IPS-18a (cell line): ENCODE measurements at regions not wholly inside any gene's neighbourhood (a gene's known extent, or its start where the extent isn't known, plus 50 kb on each side); places are given as distances from the start of the nearest gene placed in this dataset.

ENCODE experiments used
- H3K27ac ChIP-seq: one replicate; pipeline ENCODE4 v1.5.1; 2013; ENCODE audit warnings: low read length
- H3K27me3 ChIP-seq: one replicate; pipeline ENCODE4 v1.6.1; 2013; ENCODE audit warnings: mild to moderate bottlenecking, low read length; ENCODE audit not compliant: control insufficient read depth, insufficient read depth
- H3K36me3 ChIP-seq: one replicate; pipeline ENCODE4 v1.6.1; 2013; ENCODE audit warnings: low read depth, low read length; ENCODE audit not compliant: control insufficient read depth
- H3K4me1 ChIP-seq: one replicate; pipeline ENCODE4 v1.6.1; 2013; ENCODE audit warnings: low read depth, low read length; ENCODE audit not compliant: control insufficient read depth
- H3K4me3 ChIP-seq: one replicate; pipeline ENCODE4 v1.5.1; 2013; ENCODE audit warnings: low read length
- H3K9ac ChIP-seq: one replicate; pipeline ENCODE4 v1.6.1; 2013; ENCODE audit warnings: mild to moderate bottlenecking, low read length, moderate library complexity
- H3K9me3 ChIP-seq: one replicate; pipeline ENCODE4 v1.6.1; 2013; ENCODE audit warnings: low read depth, low read length; ENCODE audit not compliant: control insufficient read depth

GRCh38 chr3:177827511-177828207 lies 630.4 kb upstream of the TBL1XR1 start:
- Histone ChIP-seq H3K9ac (no peak overlapping the region), H3K4me3 (no peak overlapping the region), H3K27me3 (no peaks in the 10 kb centered on the region), H3K9me3 (no peaks in the 10 kb centered on the region), H3K27ac (no peak overlapping the region), H3K4me1 (peaks cover 4% of the 10 kb centered on the region), H3K36me3 (no peaks in the 10 kb centered on the region)

GRCh38 chr3:177828208-177828565 lies 630.9 kb upstream of the TBL1XR1 start:
- no peak overlapping the region for H3K27ac ChIP-seq
- no peaks in the 10 kb centered on the region for H3K9me3 ChIP-seq
- H3K4me3 ChIP-seq: no peak overlapping the region
- H3K4me1 ChIP-seq: peaks cover 4% of the 10 kb centered on the region
- H3K36me3 ChIP-seq: no peaks in the 10 kb centered on the region
- no peaks in the 10 kb centered on the region for H3K27me3 ChIP-seq
- no peak overlapping the region for H3K9ac ChIP-seq

- H3K4me3 ChIP-seq: no peak overlapping the region
- no peaks in the 10 kb centered on the region for H3K36me3 ChIP-seq
- no peaks in the 10 kb centered on the region for H3K9me3 ChIP-seq
- no peak overlapping the region for H3K27ac ChIP-seq
- H3K4me1 ChIP-seq: no peaks in the 10 kb centered on the region
- no peaks in the 10 kb centered on the region for H3K27me3 ChIP-seq
- H3K9ac ChIP-seq: no peak overlapping the region
Measured at GRCh38 chr3:177830411-177830849, 633.1 kb upstream of the TBL1XR1 start.

GRCh38 chr3:177831361-177831760 lies 634.1 kb upstream of the TBL1XR1 start:
- Histone ChIP-seq H3K36me3 (no peaks in the 10 kb centered on the region), H3K4me1 (no peaks in the 10 kb centered on the region), H3K9me3 (no peaks in the 10 kb centered on the region), H3K27me3 (no peaks in the 10 kb centered on the region), H3K4me3 (no peak overlapping the region), H3K9ac (no peak overlapping the region), H3K27ac (no peak overlapping the region)

- Histone ChIP-seq H3K4me1 (no peaks in the 10 kb centered on the region), H3K27me3 (no peaks in the 10 kb centered on the region), H3K4me3 (no peak overlapping the region), H3K27ac (no peak overlapping the region), H3K9me3 (no peaks in the 10 kb centered on the region), H3K9ac (no peak overlapping the region), H3K36me3 (no peaks in the 10 kb centered on the region)
Measured at GRCh38 chr3:177832880-177833279, 635.6 kb upstream of the TBL1XR1 start.

GRCh38 chr3:177833332-177833731 lies 636.0 kb upstream of the TBL1XR1 start:
- Histone ChIP-seq H3K36me3 (no peaks in the 10 kb centered on the region), H3K9me3 (no peaks in the 10 kb centered on the region), H3K9ac (no peak overlapping the region), H3K4me3 (no peak overlapping the region), H3K27me3 (no peaks in the 10 kb centered on the region), H3K4me1 (no peaks in the 10 kb centered on the region), H3K27ac (no peak overlapping the region)

DNA sequence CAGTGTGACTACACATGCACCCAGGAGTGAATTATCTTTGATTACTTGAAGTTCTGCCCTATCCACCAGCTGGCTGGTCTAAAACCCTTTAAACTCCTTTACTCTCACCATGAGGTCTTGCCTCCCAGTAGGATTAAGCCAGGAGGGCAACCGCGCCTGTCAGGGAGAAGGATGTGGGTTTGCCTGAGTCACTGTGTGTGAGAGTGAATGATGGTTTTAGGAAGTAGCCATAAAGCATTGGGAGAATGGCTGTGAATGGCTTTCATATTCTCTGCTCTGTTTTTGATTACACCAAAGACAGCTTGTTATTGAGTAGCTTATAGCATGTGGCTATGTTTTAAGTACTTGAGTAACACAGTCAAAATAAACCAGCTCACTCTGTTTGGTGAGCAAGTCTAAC lies 637.7 kb upstream of the TBL1XR1 start:
- Histone ChIP-seq H3K27ac (no peak overlapping the region), H3K9ac (no peak overlapping the region), H3K27me3 (no peaks in the 10 kb centered on the region), H3K4me1 (no peaks in the 10 kb centered on the region), H3K4me3 (no peak overlapping the region), H3K9me3 (no peaks in the 10 kb centered on the region), H3K36me3 (no peaks in the 10 kb centered on the region)

DNA sequence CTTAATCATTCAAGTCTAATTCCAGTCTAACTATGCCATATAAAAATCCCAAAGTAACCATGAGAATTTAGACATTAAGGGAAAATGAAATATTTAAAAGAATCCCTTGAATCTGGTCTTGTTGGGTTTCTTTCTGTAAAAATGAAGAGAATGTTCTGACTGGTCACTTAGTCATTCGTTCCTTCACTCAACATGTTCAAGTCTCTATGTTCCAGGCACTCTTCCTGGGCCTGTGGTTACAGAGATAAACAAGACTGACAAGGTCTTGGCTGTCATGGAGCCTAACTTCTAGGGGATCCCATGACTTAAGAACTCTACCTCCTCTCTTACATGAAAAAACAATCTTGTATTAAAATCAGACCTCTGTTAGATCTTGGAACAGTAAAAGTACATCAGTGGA lies 638.6 kb upstream of the TBL1XR1 start:
- no peak overlapping the region for H3K4me3 ChIP-seq
- no peaks in the 10 kb centered on the region for H3K36me3 ChIP-seq
- no peak overlapping the region for H3K27ac ChIP-seq
- no peak overlapping the region for H3K9ac ChIP-seq
- no peaks in the 10 kb centered on the region for H3K9me3 ChIP-seq
- H3K27me3 ChIP-seq: no peaks in the 10 kb centered on the region
- H3K4me1 ChIP-seq: no peaks in the 10 kb centered on the region

DNA sequence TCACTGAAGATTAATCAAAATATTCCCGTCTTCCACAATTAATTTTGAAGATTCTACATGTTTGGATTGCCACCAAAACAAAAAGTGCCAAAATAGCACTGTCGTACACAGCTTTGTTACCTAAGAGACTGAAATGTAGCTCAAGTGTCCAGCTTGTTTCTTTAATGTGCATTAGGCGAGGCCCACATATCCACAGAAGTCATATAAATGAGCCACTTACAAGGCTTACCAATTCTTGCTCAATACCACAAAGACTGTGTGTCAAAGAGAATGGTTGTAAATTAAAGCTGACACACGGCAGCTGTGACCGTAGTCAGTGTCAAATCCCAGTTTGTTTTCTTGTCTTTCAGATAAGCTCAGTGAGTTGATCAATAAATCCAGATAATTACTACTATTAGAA lies 639.4 kb upstream of the TBL1XR1 start:
- no peak overlapping the region for H3K27ac ChIP-seq
- H3K4me3 ChIP-seq: no peak overlapping the region
- H3K36me3 ChIP-seq: no peaks in the 10 kb centered on the region
- no peak overlapping the region for H3K9ac ChIP-seq
- no peaks in the 10 kb centered on the region for H3K4me1 ChIP-seq
- no peaks in the 10 kb centered on the region for H3K9me3 ChIP-seq
- H3K27me3 ChIP-seq: no peaks in the 10 kb centered on the region

GRCh38 chr3:177837951-177838655 lies 640.8 kb upstream of the TBL1XR1 start:
- no peak overlapping the region for H3K9ac ChIP-seq
- H3K4me1 ChIP-seq: no peaks in the 10 kb centered on the region
- H3K9me3 ChIP-seq: no peaks in the 10 kb centered on the region
- no peak overlapping the region for H3K4me3 ChIP-seq
- no peaks in the 10 kb centered on the region for H3K36me3 ChIP-seq
- no peaks in the 10 kb centered on the region for H3K27me3 ChIP-seq
- no peak overlapping the region for H3K27ac ChIP-seq

GRCh38 chr3:177838766-177839350 lies 641.6 kb upstream of the TBL1XR1 start:
- Histone ChIP-seq H3K9me3 (no peaks in the 10 kb centered on the region), H3K36me3 (no peaks in the 10 kb centered on the region), H3K27ac (no peak overlapping the region), H3K4me1 (no peaks in the 10 kb centered on the region), H3K9ac (no peak overlapping the region), H3K4me3 (no peak overlapping the region), H3K27me3 (no peaks in the 10 kb centered on the region)

DNA sequence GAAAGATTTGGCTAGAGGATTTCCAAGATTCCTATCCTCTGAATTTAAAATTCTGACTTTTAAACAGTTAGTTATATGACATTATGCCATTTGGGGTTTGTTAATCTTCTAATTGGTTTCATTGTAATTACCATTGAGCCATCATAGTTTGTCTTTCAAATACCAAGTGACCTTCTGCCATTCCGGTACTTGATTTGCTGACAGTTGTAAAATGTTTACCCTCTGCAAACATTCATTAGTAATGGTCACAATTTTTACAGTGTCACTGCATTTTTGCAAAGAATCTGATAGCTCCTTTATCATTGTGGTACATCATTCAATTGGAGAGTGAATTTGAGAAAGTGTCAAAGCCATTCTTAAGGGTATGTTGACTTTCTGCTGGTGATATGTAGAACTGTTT lies 645.0 kb upstream of the TBL1XR1 start:
- Histone ChIP-seq H3K27ac (no peak overlapping the region), H3K4me1 (no peaks in the 10 kb centered on the region), H3K9ac (no peak overlapping the region), H3K4me3 (no peak overlapping the region), H3K9me3 (no peaks in the 10 kb centered on the region), H3K36me3 (no peaks in the 10 kb centered on the region), H3K27me3 (no peaks in the 10 kb centered on the region)
